GM19463 (cell line): ENCODE measurements at regions not wholly inside any gene's neighbourhood (a gene's known extent, or its start where the extent isn't known, plus 50 kb on each side); places are given as distances from the start of the nearest gene placed in this dataset.
"Not testable (repeated sequence)": the region's sequence is repeated elsewhere in the genome, so short reads cannot be mapped to it uniquely, and the experiment has no call there.

Experiments
- ATAC-seq: cut with Tn5 transposase; IDR thresholded peaks from one replicate; pipeline ENCODE4 v1.9.1; 2021; ENCODE audit warnings: mild to moderate bottlenecking, moderate library complexity; ENCODE audit not compliant: unreplicated experiment

GRCh38 chr13:83825676-83826075 lies 56.6 kb downstream of the SLITRK1 start:
- ATAC-seq: no peak

GRCh38 chr13:83824560-83824959 lies 57.7 kb downstream of the SLITRK1 start:
- ATAC-seq: no peak

- ATAC-seq: no peak
Measured at GRCh38 chr13:83824120-83824519, 58.2 kb downstream of the SLITRK1 start.

- no peak for ATAC-seq
Measured at GRCh38 chr13:83819611-83820010, 62.7 kb downstream of the SLITRK1 start.

- no peak for ATAC-seq
Measured at GRCh38 chr13:83819156-83819555, 63.1 kb downstream of the SLITRK1 start.

- ATAC-seq: no peak
Measured at GRCh38 chr13:83816081-83816480, 66.2 kb downstream of the SLITRK1 start.

GRCh38 chr13:83815598-83815997 lies 66.7 kb downstream of the SLITRK1 start:
- ATAC-seq: no peak

- no peak for ATAC-seq
Measured at GRCh38 chr13:83810136-83810535, 72.1 kb downstream of the SLITRK1 start.

- no peak for ATAC-seq
Measured at GRCh38 chr13:83804356-83804962, 77.8 kb downstream of the SLITRK1 start.

GRCh38 chr13:83798731-83799130 lies 83.5 kb downstream of the SLITRK1 start:
- no peak for ATAC-seq

GRCh38 chr13:83796364-83796763 lies 85.9 kb downstream of the SLITRK1 start:
- ATAC-seq: no peak

GRCh38 chr13:83794583-83794982 lies 87.7 kb downstream of the SLITRK1 start:
- no peak for ATAC-seq

GRCh38 chr13:83780227-83780626 lies 102.0 kb downstream of the SLITRK1 start:
- no peak for ATAC-seq

- ATAC-seq: no peak
Measured at GRCh38 chr13:83773961-83774360, 108.3 kb downstream of the SLITRK1 start.

- ATAC-seq: no peak
Measured at GRCh38 chr13:83765796-83766195, 116.5 kb downstream of the SLITRK1 start.

- ATAC-seq: no peak
Measured at GRCh38 chr13:83761631-83762030, 120.6 kb downstream of the SLITRK1 start.

GRCh38 chr13:83755210-83755609 lies 127.1 kb downstream of the SLITRK1 start:
- ATAC-seq: not testable (repeated sequence)

- ATAC-seq: no peak
Measured at GRCh38 chr13:83753912-83754624, 128.2 kb downstream of the SLITRK1 start.

- no peak for ATAC-seq
Measured at GRCh38 chr13:83752141-83752540, 130.1 kb downstream of the SLITRK1 start.

GRCh38 chr13:83740622-83741021 lies 141.7 kb downstream of the SLITRK1 start:
- ATAC-seq: no peak

- no peak for ATAC-seq
Measured at GRCh38 chr13:83738407-83738806, 143.9 kb downstream of the SLITRK1 start.

- no peak for ATAC-seq
Measured at GRCh38 chr13:83733293-83733692, 149.0 kb downstream of the SLITRK1 start.

GRCh38 chr13:83732755-83733154 lies 149.5 kb downstream of the SLITRK1 start:
- no peak for ATAC-seq
